22Rv1 (cell line): ENCODE measurements at regions not wholly inside any gene's neighbourhood (a gene's known extent, or its start where the extent isn't known, plus 50 kb on each side); places are given as distances from the start of the nearest gene placed in this dataset.

Experiments
- H3K27ac ChIP-seq: fragments of 450-650 bp; 2 replicates; pipeline ENCODE4 v1.5.1; 2017
- ZFX ChIP-seq: fragments of 450-650 bp; IDR thresholded peaks from 2 replicates; pipeline ENCODE4 v1.6.1; 2017; ENCODE audit warnings: antibody characterized with exemption, borderline replicate concordance
- TF ChIP-seq, protein P1 (sequence below): fragments of 450-650 bp; IDR thresholded peaks from 2 replicates; pipeline ENCODE4 v1.5.1; 2017; ENCODE audit warnings: mild to moderate bottlenecking

GRCh38 chr5:88583471-88583870 is 299.5 kb downstream of the MEF2C start:
- no peak overlapping the region for H3K27ac ChIP-seq
- no peak for TF ChIP-seq ZFX
- TF ChIP-seq, protein P1, sequence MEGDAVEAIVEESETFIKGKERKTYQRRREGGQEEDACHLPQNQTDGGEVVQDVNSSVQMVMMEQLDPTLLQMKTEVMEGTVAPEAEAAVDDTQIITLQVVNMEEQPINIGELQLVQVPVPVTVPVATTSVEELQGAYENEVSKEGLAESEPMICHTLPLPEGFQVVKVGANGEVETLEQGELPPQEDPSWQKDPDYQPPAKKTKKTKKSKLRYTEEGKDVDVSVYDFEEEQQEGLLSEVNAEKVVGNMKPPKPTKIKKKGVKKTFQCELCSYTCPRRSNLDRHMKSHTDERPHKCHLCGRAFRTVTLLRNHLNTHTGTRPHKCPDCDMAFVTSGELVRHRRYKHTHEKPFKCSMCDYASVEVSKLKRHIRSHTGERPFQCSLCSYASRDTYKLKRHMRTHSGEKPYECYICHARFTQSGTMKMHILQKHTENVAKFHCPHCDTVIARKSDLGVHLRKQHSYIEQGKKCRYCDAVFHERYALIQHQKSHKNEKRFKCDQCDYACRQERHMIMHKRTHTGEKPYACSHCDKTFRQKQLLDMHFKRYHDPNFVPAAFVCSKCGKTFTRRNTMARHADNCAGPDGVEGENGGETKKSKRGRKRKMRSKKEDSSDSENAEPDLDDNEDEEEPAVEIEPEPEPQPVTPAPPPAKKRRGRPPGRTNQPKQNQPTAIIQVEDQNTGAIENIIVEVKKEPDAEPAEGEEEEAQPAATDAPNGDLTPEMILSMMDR = no peak

DNA sequence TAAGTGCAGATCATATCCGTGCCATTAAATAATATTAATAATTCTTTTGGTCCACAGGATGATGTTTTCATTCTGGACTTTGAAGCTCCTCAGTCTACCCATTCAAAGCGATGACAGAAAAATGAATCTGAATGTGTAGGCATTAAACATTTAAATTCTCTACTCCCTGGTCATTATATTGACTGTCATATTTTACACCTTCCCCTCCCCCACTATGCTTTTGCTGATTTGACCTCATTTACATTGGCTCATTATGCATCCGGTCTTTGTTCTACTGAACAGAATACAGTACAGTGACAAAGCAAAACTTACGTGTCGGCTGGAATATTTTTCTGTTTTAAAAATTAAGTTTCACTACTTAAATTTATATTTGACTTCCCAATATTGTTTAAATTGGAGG is 289.7 kb upstream of the TMEM161B start:
- TF ChIP-seq, protein P1 = no peak
- TF ChIP-seq ZFX = no peak
- no peak overlapping the region for H3K27ac ChIP-seq

GRCh38 chr5:88557881-88558280 is 289.2 kb upstream of the TMEM161B start:
- no peak overlapping the region for H3K27ac ChIP-seq
- TF ChIP-seq, protein P1 = no peak
- no peak for TF ChIP-seq ZFX

GRCh38 chr5:88557131-88557530 is 288.5 kb upstream of the TMEM161B start:
- TF ChIP-seq, protein P1 = no peak
- TF ChIP-seq ZFX = no peak
- no peak overlapping the region for H3K27ac ChIP-seq

DNA sequence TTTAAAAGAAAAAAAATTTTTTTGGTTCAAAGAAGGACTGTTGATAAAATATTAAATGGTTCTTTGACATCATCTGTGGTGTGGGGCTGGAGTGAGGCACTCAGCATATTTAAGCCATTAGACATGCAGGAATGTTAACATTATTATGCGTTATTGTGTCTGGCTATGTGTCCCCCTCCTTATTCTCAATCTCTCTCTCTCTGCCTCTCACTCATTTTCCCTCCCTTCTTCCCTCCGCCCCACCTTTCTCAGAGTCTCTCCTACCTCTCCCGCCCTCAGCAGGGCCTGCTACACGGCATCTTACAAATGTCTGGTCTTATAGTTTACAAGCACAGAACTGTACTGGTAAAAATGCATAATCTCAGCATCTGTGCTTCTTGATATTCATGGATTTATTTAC is 287.8 kb upstream of the TMEM161B start:
- no peak overlapping the region for H3K27ac ChIP-seq
- no peak for TF ChIP-seq ZFX
- TF ChIP-seq, protein P1 = no peak

DNA sequence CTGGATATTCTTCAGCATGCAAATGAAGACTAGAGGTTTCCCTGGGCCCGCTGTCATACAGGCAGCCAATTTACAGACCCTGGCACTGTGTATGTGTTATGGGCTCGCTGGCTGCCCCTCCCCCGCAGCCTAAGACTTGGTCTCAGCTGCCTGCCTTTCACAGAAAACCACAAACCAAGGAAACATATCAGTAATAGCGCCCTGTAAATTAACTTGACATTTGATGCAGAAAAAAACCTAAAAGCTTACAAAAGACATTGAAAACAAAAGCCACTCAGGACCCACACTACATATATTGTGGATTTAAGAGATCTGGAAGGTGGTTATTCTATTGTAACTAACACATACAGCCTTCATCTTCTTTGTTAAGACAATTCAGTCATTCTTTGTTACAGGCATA is 287.0 kb upstream of the TMEM161B start:
- no peak overlapping the region for H3K27ac ChIP-seq
- no peak for TF ChIP-seq ZFX
- TF ChIP-seq, protein P1 = no peak

DNA sequence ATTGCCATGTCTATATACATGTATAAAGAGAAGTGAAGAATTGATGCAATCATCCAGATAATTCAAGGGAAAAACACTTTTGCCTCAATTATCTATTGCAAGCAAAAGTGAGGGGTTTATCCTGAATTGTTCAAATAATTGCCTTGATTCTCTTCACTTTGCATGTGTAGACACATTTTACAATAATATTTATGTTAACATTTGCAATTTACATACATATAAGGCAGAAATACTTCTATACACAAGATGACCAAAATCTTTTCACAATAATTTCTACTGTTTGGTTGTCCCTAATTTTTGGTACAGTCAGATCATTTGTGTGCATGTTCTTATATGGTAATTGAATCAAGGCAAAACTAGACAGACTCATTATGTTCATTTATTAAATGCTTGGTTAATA is 285.3 kb upstream of the TMEM161B start:
- TF ChIP-seq ZFX = no peak
- TF ChIP-seq, protein P1 = no peak
- H3K27ac ChIP-seq = no peak overlapping the region
